Mesenchymal stem cell (in vitro differentiated cells and primary cell): ENCODE measurements at regions not wholly inside any gene's neighbourhood (a gene's known extent, or its start where the extent isn't known, plus 50 kb on each side); places are given as distances from the start of the nearest gene placed in this dataset.

Experiments
- DNase-seq: peaks from one replicate; pipeline ENCODE4 v3.0.0-alpha.2; 2013
- H2AFZ ChIP-seq: one replicate; pipeline ENCODE4 v1.6.1; 2013; ENCODE audit warnings: low read depth, mild to moderate bottlenecking, control low read depth, inconsistent platforms, low read length, moderate library complexity
- H2AK5ac ChIP-seq: 2 replicates; pipeline ENCODE4 v1.6.1; 2013; ENCODE audit warnings: low read length, moderate library complexity, mild to moderate bottlenecking, inconsistent platforms; ENCODE audit not compliant: severe bottlenecking
- H2BK120ac ChIP-seq: one replicate; pipeline ENCODE4 v1.6.1; 2013; ENCODE audit warnings: low read depth, mild to moderate bottlenecking, inconsistent platforms, low read length, moderate library complexity
- H2BK12ac ChIP-seq, 2 experiments: one replicate each; pipeline ENCODE4 v1.6.1; 2013; ENCODE audit warnings: inconsistent platforms in 2 of 2, low read length in 2 of 2, mild to moderate bottlenecking in 2 of 2, moderate library complexity in 2 of 2, control low read depth in 1 of 2
- H2BK15ac ChIP-seq: one replicate; pipeline ENCODE4 v1.6.1; 2013; ENCODE audit warnings: mild to moderate bottlenecking, low read depth, inconsistent platforms; ENCODE audit not compliant: poor library complexity, severe bottlenecking
- H2BK5ac ChIP-seq: 2 replicates; pipeline ENCODE4 v1.6.1; 2013; ENCODE audit warnings: low read depth, mild to moderate bottlenecking, low read length, control low read depth, inconsistent platforms; ENCODE audit not compliant: poor library complexity, severe bottlenecking
- H3K14ac ChIP-seq, 2 experiments: one replicate each; pipeline ENCODE4 v1.6.1; 2013; ENCODE audit warnings: inconsistent platforms in 2 of 2, low read length in 2 of 2, control low read depth in 1 of 2, mild to moderate bottlenecking in 1 of 2, moderate library complexity in 1 of 2
- H3K18ac ChIP-seq, 2 experiments: one replicate each; pipeline ENCODE4 v1.6.1; 2013; ENCODE audit warnings: inconsistent platforms in 2 of 2, low read length in 2 of 2, control low read depth in 1 of 2, low read depth in 1 of 2, mild to moderate bottlenecking in 1 of 2
- H3K23ac ChIP-seq, 2 experiments: one replicate each; pipeline ENCODE4 v1.6.1; 2013; ENCODE audit warnings: inconsistent platforms in 2 of 2, low read length in 2 of 2, mild to moderate bottlenecking in 2 of 2, moderate library complexity in 2 of 2, control low read depth in 1 of 2
- H3K27ac ChIP-seq: 2 replicates; pipeline ENCODE4 v1.5.1; 2013; ENCODE audit warnings: mild to moderate bottlenecking, moderate library complexity, low read length, control low read depth, inconsistent platforms; ENCODE audit not compliant: poor library complexity, severe bottlenecking
- H3K27me3 ChIP-seq, 2 experiments: 2 replicates each; pipeline versions ENCODE4 v1.6.1 to v1.7.0; 2013; ENCODE audit warnings: low read length in 2 of 2, mild to moderate bottlenecking in 2 of 2, moderate library complexity in 2 of 2, control low read depth in 1 of 2, inconsistent platforms in 1 of 2; ENCODE audit not compliant: control insufficient read depth in 1 of 2, insufficient read depth in 1 of 2
- H3K36me3 ChIP-seq, 2 experiments: 2 replicates each; pipeline versions ENCODE4 v1.6.1 to v1.7.0; 2013; ENCODE audit warnings: low read length in 2 of 2, control low read depth in 1 of 2, inconsistent platforms in 1 of 2, low read depth in 1 of 2, mild to moderate bottlenecking in 1 of 2; ENCODE audit not compliant: insufficient read depth in 2 of 2, control insufficient read depth in 1 of 2
- H3K4ac ChIP-seq, 2 experiments: one replicate each; pipeline ENCODE4 v1.6.1; 2013; ENCODE audit warnings: inconsistent platforms in 2 of 2, low read length in 2 of 2, mild to moderate bottlenecking in 2 of 2, moderate library complexity in 2 of 2, control low read depth in 1 of 2, low read depth in 1 of 2
- H3K4me1 ChIP-seq: 2 replicates; pipeline ENCODE4 v1.6.1; 2013; ENCODE audit warnings: low read depth, low read length, control low read depth; ENCODE audit not compliant: control insufficient read depth, insufficient read depth
- H3K4me2 ChIP-seq: 2 replicates; pipeline ENCODE4 v1.6.1; 2013; ENCODE audit warnings: low read length, mild to moderate bottlenecking, inconsistent platforms; ENCODE audit not compliant: poor library complexity, severe bottlenecking
- H3K4me3 ChIP-seq, 2 experiments: 2 replicates each; pipeline versions ENCODE4 v1.5.1 to v1.7.0; 2013; ENCODE audit warnings: low read length in 2 of 2, mild to moderate bottlenecking in 2 of 2, control low read depth in 1 of 2, low read depth in 1 of 2; ENCODE audit not compliant: insufficient read depth in 1 of 2
- H3K79me1 ChIP-seq: replicated peaks from 2 replicates; pipeline ENCODE4 v1.6.1; 2013; ENCODE audit warnings: mild to moderate bottlenecking, control low read depth, low read length, inconsistent platforms; ENCODE audit not compliant: poor library complexity, severe bottlenecking
- H3K9ac ChIP-seq: 2 replicates; pipeline ENCODE4 v1.7.0; 2013; ENCODE audit warnings: mild to moderate bottlenecking, low read length, moderate library complexity
- H3K9me3 ChIP-seq: 2 replicates; pipeline ENCODE4 v1.7.0; 2013; ENCODE audit warnings: mild to moderate bottlenecking, low read length; ENCODE audit not compliant: control insufficient read depth
- H4K8ac ChIP-seq: one replicate; pipeline ENCODE4 v1.6.1; 2013; ENCODE audit warnings: inconsistent platforms, mild to moderate bottlenecking, low read length, moderate library complexity
- H4K91ac ChIP-seq: one replicate; pipeline ENCODE4 v1.6.1; 2013; ENCODE audit warnings: mild to moderate bottlenecking, low read length, inconsistent platforms
- WGBS: methylation state at CpG from one replicate; pipeline ENCODE4 v1.1.7; 2013; ENCODE audit warnings: mixed read lengths; 5-methylcytosine and 5-hydroxymethylcytosine counted together

DNA sequence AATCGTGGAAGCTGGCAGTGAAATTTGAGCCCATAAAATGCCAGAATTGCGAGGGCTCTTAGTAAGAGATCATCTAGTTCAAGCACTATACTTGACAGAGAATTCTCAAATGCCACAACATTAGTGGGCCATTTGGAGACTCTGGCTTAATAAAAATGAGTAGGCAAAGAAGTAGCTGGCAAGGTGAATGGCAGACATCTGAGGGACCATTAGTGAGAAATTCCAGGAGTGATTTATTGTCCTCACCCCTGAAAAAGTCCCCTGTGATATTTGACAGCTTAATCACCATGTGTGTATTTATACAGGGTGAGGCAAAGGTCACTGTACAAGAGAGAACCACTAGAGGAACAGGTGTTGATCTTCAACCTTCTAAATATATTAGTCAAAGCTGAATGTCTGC, 207.5 kb downstream of the CHRDL1 start:
- Histone ChIP-seq H3K4me3 (no peak overlapping the region), H3K4ac (no peak overlapping the region), H4K8ac (no peak overlapping the region), H3K14ac (no peak overlapping the region), H4K91ac (no peak overlapping the region), H3K79me1 (no peaks in the 10 kb centered on the region), H2BK15ac (no peak overlapping the region), H3K4me2 (no peak overlapping the region), H3K9ac (no peak overlapping the region), H2BK12ac (no peak overlapping the region), H3K23ac (no peak overlapping the region), H3K18ac (no peak overlapping the region), H2AFZ (no peak overlapping the region), H2BK5ac (no peak overlapping the region), H3K27me3 (peaks cover 0 to 21% of the 10 kb centered on the region in 2 experiments), H2AK5ac (no peak overlapping the region), H3K27ac (no peak overlapping the region), H3K36me3 (no peaks in the 10 kb centered on the region), H3K9me3 (peaks cover 1% of the 10 kb centered on the region), H3K4me1 (no peaks in the 10 kb centered on the region), H2BK120ac (no peak overlapping the region)
- no CpG with 5 or more reads among the region's 2 CpGs for WGBS
- no peak for DNase-seq

DNA sequence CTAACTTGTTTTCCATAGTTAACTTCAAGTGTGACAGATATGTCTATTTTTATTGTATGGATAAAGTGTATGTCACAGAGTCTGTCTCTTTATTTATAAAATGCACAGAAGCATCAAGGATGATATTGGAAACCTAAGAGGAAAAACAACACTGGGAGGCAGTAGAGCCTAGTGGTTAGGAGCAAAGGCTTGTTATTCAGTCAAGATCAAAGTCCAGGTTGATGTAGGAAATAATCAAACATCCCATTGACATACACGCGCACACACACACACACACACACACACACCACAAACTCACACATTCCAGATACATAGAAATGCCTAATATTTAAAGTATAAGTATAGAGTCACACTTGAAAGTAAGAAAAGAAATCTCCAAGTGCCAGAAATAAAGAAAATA, 206.8 kb downstream of the CHRDL1 start:
- H3K27me3 ChIP-seq: peaks cover 0 to 21% of the 10 kb centered on the region in 2 experiments
- no peak overlapping the region for H3K23ac ChIP-seq
- H2BK15ac ChIP-seq: no peak overlapping the region
- H3K79me1 ChIP-seq: no peaks in the 10 kb centered on the region
- no peak overlapping the region for H3K4me2 ChIP-seq
- no peak overlapping the region for H3K18ac ChIP-seq
- H2BK120ac ChIP-seq: no peak overlapping the region
- H3K36me3 ChIP-seq: no peaks in the 10 kb centered on the region
- H2BK5ac ChIP-seq: no peak overlapping the region
- H3K4me1 ChIP-seq: no peaks in the 10 kb centered on the region
- no peak overlapping the region for H3K4ac ChIP-seq
- H3K4me3 ChIP-seq: no peak overlapping the region
- no peak overlapping the region for H3K27ac ChIP-seq
- no peak overlapping the region for H4K91ac ChIP-seq
- H3K14ac ChIP-seq: no peak overlapping the region
- WGBS: no CpG with 5 or more reads among the region's 2 CpGs
- DNase-seq: no peak
- no peak overlapping the region for H2BK12ac ChIP-seq
- H4K8ac ChIP-seq: no peak overlapping the region
- no peak overlapping the region for H2AFZ ChIP-seq
- H3K9me3 ChIP-seq: no peaks in the 10 kb centered on the region
- H3K9ac ChIP-seq: no peak overlapping the region
- no peak overlapping the region for H2AK5ac ChIP-seq

DNA sequence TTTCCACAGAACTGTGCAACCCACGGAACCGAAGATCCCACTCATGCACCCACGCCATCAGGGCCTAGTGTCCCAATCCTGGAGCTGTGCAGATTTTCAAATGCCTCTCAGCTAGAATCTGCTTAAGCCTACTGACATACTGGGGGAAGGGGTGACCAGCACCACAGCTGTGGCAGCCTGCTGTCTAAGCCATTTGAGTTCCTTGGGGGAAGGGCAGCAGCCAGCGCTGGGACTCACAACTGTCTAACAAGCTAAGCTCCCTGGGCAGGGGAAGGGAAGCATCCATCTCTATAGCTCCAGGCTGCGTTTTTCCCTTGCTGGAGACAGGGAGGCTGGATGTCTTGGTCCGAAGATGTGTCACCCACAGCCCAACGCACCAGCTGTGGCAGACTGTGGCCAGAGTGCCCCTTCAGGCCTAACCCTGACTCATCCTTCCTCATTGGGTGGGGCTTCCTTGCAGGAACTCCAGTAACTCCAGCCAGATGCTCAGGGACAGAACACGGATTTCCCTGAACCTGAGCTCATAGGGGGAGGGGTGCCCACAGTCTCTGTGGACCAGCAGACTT, 194.8 kb downstream of the CHRDL1 start:
- no peak for DNase-seq
- Histone ChIP-seq H3K9me3 (no peaks in the 10 kb centered on the region), H3K18ac (no peak overlapping the region), H3K4me1 (no peaks in the 10 kb centered on the region), H4K8ac (no peak overlapping the region), H3K4me3 (no peak overlapping the region), H3K4ac (no peak overlapping the region), H3K36me3 (no peaks in the 10 kb centered on the region), H2BK12ac (no peak overlapping the region), H3K4me2 (no peak overlapping the region), H2BK15ac (no peak overlapping the region), H2BK120ac (no peak overlapping the region), H3K23ac (no peak overlapping the region), H3K14ac (no peak overlapping the region), H3K27me3 (no peaks in the 10 kb centered on the region), H2AFZ (no peak overlapping the region), H3K27ac (no peak overlapping the region), H2AK5ac (no peak overlapping the region), H2BK5ac (no peak overlapping the region), H3K9ac (no peak overlapping the region), H4K91ac (no peak overlapping the region), H3K79me1 (no peaks in the 10 kb centered on the region)
- WGBS: 65% methylated on average over 5 of the region's 8 CpGs

GRCh38 chrX:110614596-110614995, 181.0 kb downstream of the CHRDL1 start:
- Histone ChIP-seq H3K9me3 (no peaks in the 10 kb centered on the region), H4K91ac (no peak overlapping the region), H3K27me3 (peaks cover 0 to under 1% of the 10 kb centered on the region in 2 experiments), H2AFZ (no peak overlapping the region), H4K8ac (no peak overlapping the region), H2BK12ac (no peak overlapping the region), H2BK15ac (no peak overlapping the region), H3K23ac (no peak overlapping the region), H3K36me3 (no peaks in the 10 kb centered on the region), H3K79me1 (no peaks in the 10 kb centered on the region), H3K4me1 (no peaks in the 10 kb centered on the region), H2BK120ac (no peak overlapping the region), H2AK5ac (no peak overlapping the region), H3K4ac (no peak overlapping the region), H3K4me3 (no peak overlapping the region), H3K18ac (no peak overlapping the region), H2BK5ac (no peak overlapping the region), H3K4me2 (no peak overlapping the region), H3K9ac (no peak overlapping the region), H3K14ac (no peak overlapping the region), H3K27ac (no peak overlapping the region)
- DNase-seq: no peak
